Mesenchymal stem cell (in vitro differentiated cells and primary cell): ENCODE measurements at regions not wholly inside any gene's neighbourhood (a gene's known extent, or its start where the extent isn't known, plus 50 kb on each side); places are given as distances from the start of the nearest gene placed in this dataset.
A peak's percentile ranks its signal among the peaks of the same experiment; 100 is the strongest.

Source experiments
- DNase-seq: peaks from one replicate; pipeline ENCODE4 v3.0.0-alpha.2; 2013
- H2AFZ ChIP-seq: one replicate; pipeline ENCODE4 v1.6.1; 2013; ENCODE audit warnings: low read depth, mild to moderate bottlenecking, control low read depth, inconsistent platforms, low read length, moderate library complexity
- H2AK5ac ChIP-seq: 2 replicates; pipeline ENCODE4 v1.6.1; 2013; ENCODE audit warnings: low read length, moderate library complexity, mild to moderate bottlenecking, inconsistent platforms; ENCODE audit not compliant: severe bottlenecking
- H2BK120ac ChIP-seq: one replicate; pipeline ENCODE4 v1.6.1; 2013; ENCODE audit warnings: low read depth, mild to moderate bottlenecking, inconsistent platforms, low read length, moderate library complexity
- H2BK12ac ChIP-seq, 2 experiments: one replicate each; pipeline ENCODE4 v1.6.1; 2013; ENCODE audit warnings: inconsistent platforms in 2 of 2, low read length in 2 of 2, mild to moderate bottlenecking in 2 of 2, moderate library complexity in 2 of 2, control low read depth in 1 of 2
- H2BK15ac ChIP-seq: one replicate; pipeline ENCODE4 v1.6.1; 2013; ENCODE audit warnings: mild to moderate bottlenecking, low read depth, inconsistent platforms; ENCODE audit not compliant: poor library complexity, severe bottlenecking
- H2BK5ac ChIP-seq: 2 replicates; pipeline ENCODE4 v1.6.1; 2013; ENCODE audit warnings: low read depth, mild to moderate bottlenecking, low read length, control low read depth, inconsistent platforms; ENCODE audit not compliant: poor library complexity, severe bottlenecking
- H3K14ac ChIP-seq, 2 experiments: one replicate each; pipeline ENCODE4 v1.6.1; 2013; ENCODE audit warnings: inconsistent platforms in 2 of 2, low read length in 2 of 2, control low read depth in 1 of 2, mild to moderate bottlenecking in 1 of 2, moderate library complexity in 1 of 2
- H3K18ac ChIP-seq, 2 experiments: one replicate each; pipeline ENCODE4 v1.6.1; 2013; ENCODE audit warnings: inconsistent platforms in 2 of 2, low read length in 2 of 2, control low read depth in 1 of 2, low read depth in 1 of 2, mild to moderate bottlenecking in 1 of 2
- H3K23ac ChIP-seq, 2 experiments: one replicate each; pipeline ENCODE4 v1.6.1; 2013; ENCODE audit warnings: inconsistent platforms in 2 of 2, low read length in 2 of 2, mild to moderate bottlenecking in 2 of 2, moderate library complexity in 2 of 2, control low read depth in 1 of 2
- H3K27ac ChIP-seq: 2 replicates; pipeline ENCODE4 v1.5.1; 2013; ENCODE audit warnings: mild to moderate bottlenecking, moderate library complexity, low read length, control low read depth, inconsistent platforms; ENCODE audit not compliant: poor library complexity, severe bottlenecking
- H3K27me3 ChIP-seq, 2 experiments: 2 replicates each; pipeline versions ENCODE4 v1.6.1 to v1.7.0; 2013; ENCODE audit warnings: low read length in 2 of 2, mild to moderate bottlenecking in 2 of 2, moderate library complexity in 2 of 2, control low read depth in 1 of 2, inconsistent platforms in 1 of 2; ENCODE audit not compliant: control insufficient read depth in 1 of 2, insufficient read depth in 1 of 2
- H3K36me3 ChIP-seq, 2 experiments: 2 replicates each; pipeline versions ENCODE4 v1.6.1 to v1.7.0; 2013; ENCODE audit warnings: low read length in 2 of 2, control low read depth in 1 of 2, inconsistent platforms in 1 of 2, low read depth in 1 of 2, mild to moderate bottlenecking in 1 of 2; ENCODE audit not compliant: insufficient read depth in 2 of 2, control insufficient read depth in 1 of 2
- H3K4ac ChIP-seq, 2 experiments: one replicate each; pipeline ENCODE4 v1.6.1; 2013; ENCODE audit warnings: inconsistent platforms in 2 of 2, low read length in 2 of 2, mild to moderate bottlenecking in 2 of 2, moderate library complexity in 2 of 2, control low read depth in 1 of 2, low read depth in 1 of 2
- H3K4me1 ChIP-seq: 2 replicates; pipeline ENCODE4 v1.6.1; 2013; ENCODE audit warnings: low read depth, low read length, control low read depth; ENCODE audit not compliant: control insufficient read depth, insufficient read depth
- H3K4me2 ChIP-seq: 2 replicates; pipeline ENCODE4 v1.6.1; 2013; ENCODE audit warnings: low read length, mild to moderate bottlenecking, inconsistent platforms; ENCODE audit not compliant: poor library complexity, severe bottlenecking
- H3K4me3 ChIP-seq, 2 experiments: 2 replicates each; pipeline versions ENCODE4 v1.5.1 to v1.7.0; 2013; ENCODE audit warnings: low read length in 2 of 2, mild to moderate bottlenecking in 2 of 2, control low read depth in 1 of 2, low read depth in 1 of 2; ENCODE audit not compliant: insufficient read depth in 1 of 2
- H3K79me1 ChIP-seq: replicated peaks from 2 replicates; pipeline ENCODE4 v1.6.1; 2013; ENCODE audit warnings: mild to moderate bottlenecking, control low read depth, low read length, inconsistent platforms; ENCODE audit not compliant: poor library complexity, severe bottlenecking
- H3K9ac ChIP-seq: 2 replicates; pipeline ENCODE4 v1.7.0; 2013; ENCODE audit warnings: mild to moderate bottlenecking, low read length, moderate library complexity
- H3K9me3 ChIP-seq: 2 replicates; pipeline ENCODE4 v1.7.0; 2013; ENCODE audit warnings: mild to moderate bottlenecking, low read length; ENCODE audit not compliant: control insufficient read depth
- H4K8ac ChIP-seq: one replicate; pipeline ENCODE4 v1.6.1; 2013; ENCODE audit warnings: inconsistent platforms, mild to moderate bottlenecking, low read length, moderate library complexity
- H4K91ac ChIP-seq: one replicate; pipeline ENCODE4 v1.6.1; 2013; ENCODE audit warnings: mild to moderate bottlenecking, low read length, inconsistent platforms
- WGBS: methylation state at CpG from one replicate; pipeline ENCODE4 v1.1.7; 2013; ENCODE audit warnings: mixed read lengths; 5-methylcytosine and 5-hydroxymethylcytosine counted together

GRCh38 chr15:38894243-38894948 is 329.8 kb upstream of the RASGRP1 start:
- DNase-seq: peak; percentile 86
- Histone ChIP-seq H3K79me1 (no peaks in the 10 kb centered on the region), H3K4me2 (peak overlapping the region; percentile 22), H4K8ac (no peak overlapping the region), H2BK5ac (peak overlapping the region; percentile 97), H2AK5ac (no peak overlapping the region), H4K91ac (peak overlapping the region; percentile 39), H3K4me3 (no peak overlapping the region), H3K9ac (peak overlapping the region; percentile 28), H2AFZ (no peak overlapping the region), H3K9me3 (no peaks in the 10 kb centered on the region), H3K4me1 (peaks cover 8% of the 10 kb centered on the region), H3K36me3 (no peaks in the 10 kb centered on the region), H3K23ac (no peak overlapping the region), H2BK120ac (peak overlapping the region; percentile 68), H3K27ac (peak overlapping the region; percentile 97), H3K18ac (peak overlapping the region; percentile 66 to 80), H3K4ac (peak overlapping the region in 1 of 2 experiments; percentile 89), H2BK15ac (no peak overlapping the region), H3K27me3 (no peaks in the 10 kb centered on the region), H3K14ac (no peak overlapping the region), H2BK12ac (peak overlapping the region in 1 of 2 experiments; percentile 83)
- WGBS: 0% methylated on average over 2 of the region's 2 CpGs

- no peaks in the 10 kb centered on the region for H3K27me3 ChIP-seq
- no peaks in the 10 kb centered on the region for H3K9me3 ChIP-seq
- no peaks in the 10 kb centered on the region for H3K79me1 ChIP-seq
- no peak overlapping the region for H3K4me3 ChIP-seq
- H3K4me2 ChIP-seq: no peak overlapping the region
- peak overlapping the region; percentile 97 for H3K27ac ChIP-seq
- peak overlapping the region; percentile 64 to 98 for H3K18ac ChIP-seq
- H2BK15ac ChIP-seq: no peak overlapping the region
- peak; percentile 71 for DNase-seq
- H3K14ac ChIP-seq: peak overlapping the region in 1 of 2 experiments; percentile 75
- peak overlapping the region; percentile 57 for H2BK5ac ChIP-seq
- H3K9ac ChIP-seq: peak overlapping the region; percentile 26
- 44% methylated on average over 2 of the region's 5 CpGs for WGBS
- H3K36me3 ChIP-seq: no peaks in the 10 kb centered on the region
- peak overlapping the region; percentile 88 for H2AK5ac ChIP-seq
- H3K4ac ChIP-seq: peak overlapping the region; percentile 46 to 98
- no peak overlapping the region for H2AFZ ChIP-seq
- H3K4me1 ChIP-seq: peaks cover 8% of the 10 kb centered on the region
- peak overlapping the region; percentile 76 for H2BK120ac ChIP-seq
- peak overlapping the region; percentile 67 to 100 for H2BK12ac ChIP-seq
- H4K8ac ChIP-seq: no peak overlapping the region
- no peak overlapping the region for H3K23ac ChIP-seq
- H4K91ac ChIP-seq: peak overlapping the region; percentile 64
These were observed 331.0 kb upstream of the RASGRP1 start for GRCh38 chr15:38895326-38896255.

- H3K27me3 ChIP-seq: no peaks in the 10 kb centered on the region
- no peaks in the 10 kb centered on the region for H3K9me3 ChIP-seq
- H3K79me1 ChIP-seq: no peaks in the 10 kb centered on the region
- H3K4me3 ChIP-seq: no peak overlapping the region
- no peak overlapping the region for H3K9ac ChIP-seq
- H3K27ac ChIP-seq: peak overlapping the region; percentile 97
- no peak overlapping the region for H4K91ac ChIP-seq
- no peak overlapping the region for H3K23ac ChIP-seq
- H2BK15ac ChIP-seq: no peak overlapping the region
- no peak overlapping the region for H2BK5ac ChIP-seq
- no peak overlapping the region for H3K4me2 ChIP-seq
- H3K18ac ChIP-seq: peak overlapping the region; percentile 64 to 98
- no peak overlapping the region for H2AK5ac ChIP-seq
- no peaks in the 10 kb centered on the region for H3K36me3 ChIP-seq
- H3K4me1 ChIP-seq: peaks cover 8% of the 10 kb centered on the region
- 89% methylated on average over 1 of the region's 1 CpG for WGBS
- H2BK12ac ChIP-seq: peak overlapping the region; percentile 67 to 100
- no peak overlapping the region for H2AFZ ChIP-seq
- no peak for DNase-seq
- H2BK120ac ChIP-seq: no peak overlapping the region
- H4K8ac ChIP-seq: no peak overlapping the region
- H3K4ac ChIP-seq: peak overlapping the region in 1 of 2 experiments; percentile 98
- peak overlapping the region in 1 of 2 experiments; percentile 71 for H3K14ac ChIP-seq
These were observed 332.0 kb upstream of the RASGRP1 start for GRCh38 chr15:38896647-38897046.

GRCh38 chr15:38897551-38897950 is 332.9 kb upstream of the RASGRP1 start:
- 67% methylated on average over 1 of the region's 1 CpG for WGBS

More at GRCh38 chr15:38897551-38897950, 332.9 kb upstream of the RASGRP1 start:
- H3K27me3 ChIP-seq: no peaks in the 10 kb centered on the region
- no peak overlapping the region for H2BK5ac ChIP-seq
- H3K23ac ChIP-seq: no peak overlapping the region
- peak overlapping the region in 1 of 2 experiments; percentile 67 for H2BK12ac ChIP-seq
- H3K4ac ChIP-seq: peak overlapping the region in 1 of 2 experiments; percentile 22
- H4K8ac ChIP-seq: no peak overlapping the region
- no peak overlapping the region for H3K4me3 ChIP-seq
- no peaks in the 10 kb centered on the region for H3K36me3 ChIP-seq
- H3K9ac ChIP-seq: no peak overlapping the region
- H2BK15ac ChIP-seq: no peak overlapping the region
- H3K4me1 ChIP-seq: peaks cover 8% of the 10 kb centered on the region
- H3K18ac ChIP-seq: peak overlapping the region; percentile 12 to 13
- H3K4me2 ChIP-seq: no peak overlapping the region
- H2AK5ac ChIP-seq: peak overlapping the region; percentile 31
- no peak overlapping the region for H4K91ac ChIP-seq
- no peak overlapping the region for H3K14ac ChIP-seq
- no peak for DNase-seq
- H3K9me3 ChIP-seq: no peaks in the 10 kb centered on the region
- no peaks in the 10 kb centered on the region for H3K79me1 ChIP-seq
- H2AFZ ChIP-seq: no peak overlapping the region
- H2BK120ac ChIP-seq: no peak overlapping the region
- no peak overlapping the region for H3K27ac ChIP-seq
